ENCODE measurements at regions not wholly inside any gene's neighbourhood (a gene's known extent, or its start where the extent isn't known, plus 50 kb on each side); places are given as distances from the start of the nearest gene placed in this dataset.

DNA sequence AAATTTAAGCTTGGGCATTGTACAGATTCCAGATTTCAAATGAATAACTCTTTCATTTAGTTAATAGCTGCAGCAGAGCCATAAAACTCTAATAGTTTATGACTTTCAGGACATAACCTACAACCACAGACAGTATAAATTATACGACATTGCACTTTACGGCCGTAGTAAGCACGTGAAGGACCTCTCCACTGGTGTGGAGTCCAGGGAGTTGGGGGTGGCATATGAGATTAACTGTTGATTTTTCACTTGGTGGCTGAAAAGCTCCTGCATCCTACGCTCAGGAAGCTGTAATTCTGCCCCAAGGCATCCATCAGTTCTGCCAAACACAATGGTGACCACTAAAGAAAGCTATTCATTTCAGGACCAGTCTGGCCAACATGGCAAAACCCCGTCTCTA is 376.2 kb downstream of the SOX11 start:
- CTCF ChIA-PET (ENCODE audit: low intra/inter-chr PET ratio, low total read pairs), result no interaction called here
- no peaks in the 10 kb centered on the region for H3K79me2 ChIP-seq (ENCODE audit: insufficient read depth, low read length)
- no peaks in the 10 kb centered on the region for H4K20me1 ChIP-seq (ENCODE audit: insufficient read depth, low read length)
- DNase-seq (ENCODE audit: low spot score), result no peak
- BruUV-seq (replicated peaks), result no TSS peak
- no peak for FAIRE-seq
- TF ChIP-seq KAT8 (CRISPR knock-in tag; IDR thresholded peaks at IDR 0.05) (no peak), ZNF652 (CRISPR knock-in tag; IDR thresholded peaks at IDR 0.05; ENCODE audit: borderline replicate concordance, low read depth) (no peak), ZNF557 (CRISPR knock-in tag; IDR thresholded peaks at IDR 0.05) (no peak), TIGD3 (CRISPR knock-in tag; IDR thresholded peaks at IDR 0.05; ENCODE audit: borderline replicate concordance) (no peak), SUZ12 (IDR thresholded peaks at IDR 0.05; ENCODE audit: low read depth, low read length) (no peak), FOXC1 (CRISPR knock-in tag; IDR thresholded peaks at IDR 0.05; ENCODE audit: borderline replicate concordance) (no peak), SKIL (CRISPR knock-in tag; IDR thresholded peaks at IDR 0.05; ENCODE audit: borderline replicate concordance) (no peak), HINFP (CRISPR knock-in tag; IDR thresholded peaks at IDR 0.05; ENCODE audit: low read depth) (no peak), TAF15 (IDR thresholded peaks at IDR 0.05; ENCODE audit: low read depth, low read length, poor library complexity, severe bottlenecking) (no peak)
- TF ChIP-seq, protein P1, sequence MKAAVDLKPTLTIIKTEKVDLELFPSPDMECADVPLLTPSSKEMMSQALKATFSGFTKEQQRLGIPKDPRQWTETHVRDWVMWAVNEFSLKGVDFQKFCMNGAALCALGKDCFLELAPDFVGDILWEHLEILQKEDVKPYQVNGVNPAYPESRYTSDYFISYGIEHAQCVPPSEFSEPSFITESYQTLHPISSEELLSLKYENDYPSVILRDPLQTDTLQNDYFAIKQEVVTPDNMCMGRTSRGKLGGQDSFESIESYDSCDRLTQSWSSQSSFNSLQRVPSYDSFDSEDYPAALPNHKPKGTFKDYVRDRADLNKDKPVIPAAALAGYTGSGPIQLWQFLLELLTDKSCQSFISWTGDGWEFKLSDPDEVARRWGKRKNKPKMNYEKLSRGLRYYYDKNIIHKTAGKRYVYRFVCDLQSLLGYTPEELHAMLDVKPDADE (CRISPR knock-in tag; IDR thresholded peaks at IDR 0.05), result no peak
- TF ChIP-seq, protein P2, sequence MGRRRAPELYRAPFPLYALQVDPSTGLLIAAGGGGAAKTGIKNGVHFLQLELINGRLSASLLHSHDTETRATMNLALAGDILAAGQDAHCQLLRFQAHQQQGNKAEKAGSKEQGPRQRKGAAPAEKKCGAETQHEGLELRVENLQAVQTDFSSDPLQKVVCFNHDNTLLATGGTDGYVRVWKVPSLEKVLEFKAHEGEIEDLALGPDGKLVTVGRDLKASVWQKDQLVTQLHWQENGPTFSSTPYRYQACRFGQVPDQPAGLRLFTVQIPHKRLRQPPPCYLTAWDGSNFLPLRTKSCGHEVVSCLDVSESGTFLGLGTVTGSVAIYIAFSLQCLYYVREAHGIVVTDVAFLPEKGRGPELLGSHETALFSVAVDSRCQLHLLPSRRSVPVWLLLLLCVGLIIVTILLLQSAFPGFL (CRISPR knock-in tag; IDR thresholded peaks at IDR 0.05), result no peak
- no peaks in the 10 kb centered on the region for H3K36me3 ChIP-seq (replicated peaks in 1 of 2; ENCODE audit: control insufficient read depth in 1 of 2, insufficient read depth in 2 of 2, low read length in 2 of 2)
- intact Hi-C loops (cut with micrococcal nuclease; ENCODE audit: unreplicated experiment), result no loop called here
- no peaks in the 10 kb centered on the region for H3K27me3 ChIP-seq (ENCODE audit: control insufficient read depth in 1 of 2, insufficient read depth in 2 of 2, low read length in 2 of 2)
- in situ Hi-C loops (cut with HindIII; ENCODE audit: extremely low pct_ligation_motif_present, low pct_unique_long_range_greater_than_20kb), result no loop called here
- no peak overlapping the region for H3K4me3 ChIP-seq (replicated peaks in 1 of 3; ENCODE audit: insufficient read depth in 1 of 3, low read depth in 2 of 3, low read length in 3 of 3)
- WGBS (ENCODE audit: low lambda C conversion rate), result 39% methylated on average over 6 of the region's 6 CpGs
- H3K4me1 ChIP-seq (ENCODE audit: insufficient read depth, low read length), result no peaks in the 10 kb centered on the region
- peaks cover 23% of the 10 kb centered on the region; the same call in 1 of the 2 replicates for H3K9me3 ChIP-seq (ENCODE audit: low read length)
- no peak overlapping the region for H2AFZ ChIP-seq (ENCODE audit: low read length)
- ATAC-seq, result no peak
- no peak overlapping the region for H3K4me2 ChIP-seq (ENCODE audit: low read depth, low read length)
- POLR2A ChIA-PET, result no interaction called here
- no peak overlapping the region for H3K27ac ChIP-seq (ENCODE audit: extremely low read length, insufficient read depth, low read length)
- no peak overlapping the region for H3K9ac ChIP-seq (ENCODE audit: insufficient read depth, low read depth, low read length)

All from HepG2 (cell line).